ENCODE measurements at regions not wholly inside any gene's neighbourhood (a gene's known extent, or its start where the extent isn't known, plus 50 kb on each side); places are given as distances from the start of the nearest gene placed in this dataset.

DNA sequence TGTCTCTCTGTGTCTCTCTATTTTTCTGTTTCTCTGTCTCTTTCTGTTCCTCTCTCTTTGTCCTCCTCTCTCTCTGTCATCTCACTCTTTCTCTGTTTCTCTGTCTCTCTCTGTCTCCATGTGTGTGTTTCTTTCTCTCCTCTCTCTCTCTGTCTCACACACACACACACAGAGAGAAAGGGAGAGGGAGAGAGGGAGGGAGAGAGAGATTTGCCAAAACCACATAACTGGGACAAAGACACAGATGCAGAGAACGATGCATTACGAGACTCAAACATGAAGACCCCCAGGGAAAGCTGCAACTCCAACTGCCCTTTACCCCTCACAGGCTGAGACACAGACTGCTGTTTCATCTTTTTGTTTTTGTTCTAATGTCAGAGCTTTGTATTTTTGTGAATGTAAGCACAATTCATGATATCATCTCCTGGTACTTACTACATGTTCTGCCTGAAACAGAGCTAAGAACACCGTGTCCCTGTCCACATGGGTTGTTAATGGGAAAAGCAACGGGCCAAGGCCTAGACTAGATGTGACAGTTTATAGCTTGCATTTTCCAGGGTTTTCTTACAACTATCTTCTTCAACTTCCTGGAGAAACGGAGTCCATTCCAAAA lies 177.1 kb upstream of the ARID1B start:
- 42% methylated on average over 5 of the region's 5 CpGs for WGBS (ENCODE audit: missing lambda C conversion rate)
- POLR2A ChIA-PET, result no interaction called here

DNA sequence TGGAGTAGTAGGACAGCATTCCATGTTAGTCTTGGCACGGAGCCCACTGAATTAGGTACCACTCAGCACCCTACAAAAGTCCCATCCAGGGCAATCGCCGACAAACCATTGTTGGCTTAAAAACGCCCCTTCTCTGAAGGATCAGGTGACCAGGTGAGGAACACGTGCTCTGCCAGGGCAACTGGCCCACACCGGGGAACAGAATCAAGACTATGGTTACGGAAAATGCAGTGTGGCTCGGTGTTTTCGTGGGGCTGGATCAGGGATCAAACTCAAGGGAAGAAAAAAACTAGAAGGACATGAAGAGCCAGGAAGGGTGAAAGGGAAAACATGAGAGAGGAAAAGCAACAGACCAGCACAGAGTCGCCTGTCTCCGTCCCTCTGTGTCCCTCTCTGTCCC lies 177.8 kb upstream of the ARID1B start:
- Histone ChIP-seq H3K4me2 (no peak overlapping the region), H3K4me3 (no peak overlapping the region), H3K27ac (no peak overlapping the region), H3K9me3 (peaks cover 1% of the 10 kb centered on the region; the same call in 1 of the 3 replicates), H3K4me1 (no peaks in the 10 kb centered on the region)
- ChIA-PET CTCF (no interaction called here), POLR2A (no interaction called here)
- TF ChIP-seq JUNB (IDR thresholded peaks at IDR 0.05) (no peak), EP300 (IDR thresholded peaks at IDR 0.05) (no peak), HOXB5 (CRISPR knock-in tag; IDR thresholded peaks at IDR 0.05) (no peak), POLR2AphosphoS2 (conservative IDR thresholded peaks at IDR 0.05; ENCODE audit: low read length) (no peak), EHF (CRISPR knock-in tag; IDR thresholded peaks at IDR 0.05) (no peak), CBX2 (IDR thresholded peaks at IDR 0.05; ENCODE audit: borderline replicate concordance, low read depth) (no peak), NPAS2 (CRISPR knock-in tag; IDR thresholded peaks at IDR 0.05; ENCODE audit: borderline replicate concordance) (no peak), ZC3H11A (IDR thresholded peaks at IDR 0.05) (no peak), MAZ (IDR thresholded peaks at IDR 0.05; ENCODE audit: borderline replicate concordance, low read depth, low read length) (no peak), CBX8 (IDR thresholded peaks at IDR 0.05) (no peak), HOXB13 (CRISPR knock-in tag; IDR thresholded peaks at IDR 0.05; ENCODE audit: low read depth) (no peak), FOXS1 (CRISPR knock-in tag; IDR thresholded peaks at IDR 0.05) (no peak), RAD21 (conservative IDR thresholded peaks at IDR 0.05 in 1 of 2, IDR thresholded peaks at IDR 0.05 in 1 of 2) (no peak)
- TF ChIP-seq, protein P1, sequence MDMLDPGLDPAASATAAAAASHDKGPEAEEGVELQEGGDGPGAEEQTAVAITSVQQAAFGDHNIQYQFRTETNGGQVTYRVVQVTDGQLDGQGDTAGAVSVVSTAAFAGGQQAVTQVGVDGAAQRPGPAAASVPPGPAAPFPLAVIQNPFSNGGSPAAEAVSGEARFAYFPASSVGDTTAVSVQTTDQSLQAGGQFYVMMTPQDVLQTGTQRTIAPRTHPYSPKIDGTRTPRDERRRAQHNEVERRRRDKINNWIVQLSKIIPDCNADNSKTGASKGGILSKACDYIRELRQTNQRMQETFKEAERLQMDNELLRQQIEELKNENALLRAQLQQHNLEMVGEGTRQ (IDR thresholded peaks at IDR 0.05), result no peak
- TF ChIP-seq, protein P2, sequence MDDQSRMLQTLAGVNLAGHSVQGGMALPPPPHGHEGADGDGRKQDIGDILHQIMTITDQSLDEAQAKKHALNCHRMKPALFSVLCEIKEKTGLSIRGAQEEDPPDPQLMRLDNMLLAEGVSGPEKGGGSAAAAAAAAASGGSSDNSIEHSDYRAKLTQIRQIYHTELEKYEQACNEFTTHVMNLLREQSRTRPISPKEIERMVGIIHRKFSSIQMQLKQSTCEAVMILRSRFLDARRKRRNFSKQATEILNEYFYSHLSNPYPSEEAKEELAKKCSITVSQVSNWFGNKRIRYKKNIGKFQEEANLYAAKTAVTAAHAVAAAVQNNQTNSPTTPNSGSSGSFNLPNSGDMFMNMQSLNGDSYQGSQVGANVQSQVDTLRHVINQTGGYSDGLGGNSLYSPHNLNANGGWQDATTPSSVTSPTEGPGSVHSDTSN (IDR thresholded peaks at IDR 0.05), result no peak
- TF ChIP-seq, protein P3, sequence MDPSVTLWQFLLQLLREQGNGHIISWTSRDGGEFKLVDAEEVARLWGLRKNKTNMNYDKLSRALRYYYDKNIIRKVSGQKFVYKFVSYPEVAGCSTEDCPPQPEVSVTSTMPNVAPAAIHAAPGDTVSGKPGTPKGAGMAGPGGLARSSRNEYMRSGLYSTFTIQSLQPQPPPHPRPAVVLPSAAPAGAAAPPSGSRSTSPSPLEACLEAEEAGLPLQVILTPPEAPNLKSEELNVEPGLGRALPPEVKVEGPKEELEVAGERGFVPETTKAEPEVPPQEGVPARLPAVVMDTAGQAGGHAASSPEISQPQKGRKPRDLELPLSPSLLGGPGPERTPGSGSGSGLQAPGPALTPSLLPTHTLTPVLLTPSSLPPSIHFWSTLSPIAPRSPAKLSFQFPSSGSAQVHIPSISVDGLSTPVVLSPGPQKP (IDR thresholded peaks at IDR 0.05; ENCODE audit: low read depth, low read length), result no peak
- TF ChIP-seq, protein P4, sequence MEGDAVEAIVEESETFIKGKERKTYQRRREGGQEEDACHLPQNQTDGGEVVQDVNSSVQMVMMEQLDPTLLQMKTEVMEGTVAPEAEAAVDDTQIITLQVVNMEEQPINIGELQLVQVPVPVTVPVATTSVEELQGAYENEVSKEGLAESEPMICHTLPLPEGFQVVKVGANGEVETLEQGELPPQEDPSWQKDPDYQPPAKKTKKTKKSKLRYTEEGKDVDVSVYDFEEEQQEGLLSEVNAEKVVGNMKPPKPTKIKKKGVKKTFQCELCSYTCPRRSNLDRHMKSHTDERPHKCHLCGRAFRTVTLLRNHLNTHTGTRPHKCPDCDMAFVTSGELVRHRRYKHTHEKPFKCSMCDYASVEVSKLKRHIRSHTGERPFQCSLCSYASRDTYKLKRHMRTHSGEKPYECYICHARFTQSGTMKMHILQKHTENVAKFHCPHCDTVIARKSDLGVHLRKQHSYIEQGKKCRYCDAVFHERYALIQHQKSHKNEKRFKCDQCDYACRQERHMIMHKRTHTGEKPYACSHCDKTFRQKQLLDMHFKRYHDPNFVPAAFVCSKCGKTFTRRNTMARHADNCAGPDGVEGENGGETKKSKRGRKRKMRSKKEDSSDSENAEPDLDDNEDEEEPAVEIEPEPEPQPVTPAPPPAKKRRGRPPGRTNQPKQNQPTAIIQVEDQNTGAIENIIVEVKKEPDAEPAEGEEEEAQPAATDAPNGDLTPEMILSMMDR (IDR thresholded peaks at IDR 0.05), result no peak
- 70% methylated on average over 10 of the region's 11 CpGs for WGBS (ENCODE audit: missing lambda C conversion rate)
- no peak for FAIRE-seq
- ATAC-seq, result no peak
- DNase-seq (ENCODE audit: low read depth in 1 of 2, low spot score in 1 of 2), result no peak

More for the DNA sequence above, 177.1 kb upstream of the ARID1B start:
- Histone ChIP-seq H3K4me3 (no peak overlapping the region), H3K9me3 (peaks cover 5% of the 10 kb centered on the region; the same call in 2 of the 3 replicates), H3K4me2 (no peak overlapping the region), H3K4me1 (no peaks in the 10 kb centered on the region), H3K27ac (no peak overlapping the region)
- DNase-seq (ENCODE audit: low read depth in 1 of 2, low spot score in 1 of 2) (no peak), FAIRE-seq (no peak), ATAC-seq (no peak)
- no peak for TF ChIP-seq BHLHE40 (IDR thresholded peaks at IDR 0.05; ENCODE audit: low read depth, low read length)
- TF ChIP-seq HOXB5 (CRISPR knock-in tag; IDR thresholded peaks at IDR 0.05), result no peak
- no peak for TF ChIP-seq PHF8 (IDR thresholded peaks at IDR 0.05; ENCODE audit: borderline replicate concordance, low read depth)
- no peak for TF ChIP-seq NR3C1 (IDR thresholded peaks at IDR 0.05)
- TF ChIP-seq EP300 (IDR thresholded peaks at IDR 0.05), result no peak
- TF ChIP-seq, protein P2 (IDR thresholded peaks at IDR 0.05), result no peak
- no peak for TF ChIP-seq GATA3 (IDR thresholded peaks at IDR 0.05; ENCODE audit: borderline replicate concordance)
- TF ChIP-seq ZSCAN20 (CRISPR knock-in tag; IDR thresholded peaks at IDR 0.05), result no peak
- TF ChIP-seq NFE2L2 (conservative IDR thresholded peaks at IDR 0.05; ENCODE audit: low read length), result no peak
- TF ChIP-seq, protein P5, sequence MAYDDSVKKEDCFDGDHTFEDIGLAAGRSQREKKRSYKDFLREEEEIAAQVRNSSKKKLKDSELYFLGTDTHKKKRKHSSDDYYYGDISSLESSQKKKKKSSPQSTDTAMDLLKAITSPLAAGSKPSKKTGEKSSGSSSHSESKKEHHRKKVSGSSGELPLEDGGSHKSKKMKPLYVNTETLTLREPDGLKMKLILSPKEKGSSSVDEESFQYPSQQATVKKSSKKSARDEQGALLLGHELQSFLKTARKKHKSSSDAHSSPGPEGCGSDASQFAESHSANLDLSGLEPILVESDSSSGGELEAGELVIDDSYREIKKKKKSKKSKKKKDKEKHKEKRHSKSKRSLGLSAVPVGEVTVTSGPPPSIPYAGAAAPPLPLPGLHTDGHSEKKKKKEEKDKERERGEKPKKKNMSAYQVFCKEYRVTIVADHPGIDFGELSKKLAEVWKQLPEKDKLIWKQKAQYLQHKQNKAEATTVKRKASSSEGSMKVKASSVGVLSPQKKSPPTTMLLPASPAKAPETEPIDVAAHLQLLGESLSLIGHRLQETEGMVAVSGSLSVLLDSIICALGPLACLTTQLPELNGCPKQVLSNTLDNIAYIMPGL (CRISPR knock-in tag; IDR thresholded peaks at IDR 0.05; ENCODE audit: borderline replicate concordance), result no peak
- no peak for TF ChIP-seq HEYL (CRISPR knock-in tag; IDR thresholded peaks at IDR 0.05)
- TF ChIP-seq SREBF2 (IDR thresholded peaks at IDR 0.05), result no peak
- TF ChIP-seq JUNB (IDR thresholded peaks at IDR 0.05), result no peak
- TF ChIP-seq POLR2A (IDR thresholded peaks at IDR 0.05; ENCODE audit: low read length), result no peak
- no peak for TF ChIP-seq ZNF302 (CRISPR knock-in tag; IDR thresholded peaks at IDR 0.05)
- TF ChIP-seq CEBPB (IDR thresholded peaks at IDR 0.05), result no peak
- no peak for TF ChIP-seq RARB (CRISPR knock-in tag; IDR thresholded peaks at IDR 0.05)
- TF ChIP-seq, protein P6, sequence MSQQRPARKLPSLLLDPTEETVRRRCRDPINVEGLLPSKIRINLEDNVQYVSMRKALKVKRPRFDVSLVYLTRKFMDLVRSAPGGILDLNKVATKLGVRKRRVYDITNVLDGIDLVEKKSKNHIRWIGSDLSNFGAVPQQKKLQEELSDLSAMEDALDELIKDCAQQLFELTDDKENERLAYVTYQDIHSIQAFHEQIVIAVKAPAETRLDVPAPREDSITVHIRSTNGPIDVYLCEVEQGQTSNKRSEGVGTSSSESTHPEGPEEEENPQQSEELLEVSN (IDR thresholded peaks at IDR 0.05; ENCODE audit: borderline replicate concordance, low read depth), result no peak
- TF ChIP-seq EHF (CRISPR knock-in tag; IDR thresholded peaks at IDR 0.05), result no peak
- CTCF ChIA-PET, result no interaction called here

All from A549 (cell line).